ENCODE measurements at regions not wholly inside any gene's neighbourhood (a gene's known extent, or its start where the extent isn't known, plus 50 kb on each side); places are given as distances from the start of the nearest gene placed in this dataset.

- dilution Hi-C loops (cut with MboI; ENCODE audit: extremely low pct_ligation_motif_present, low sequenced_read_pairs) (no loop called here), intact Hi-C loops (cut with micrococcal nuclease) (no loop called here)
- H4K20me1 ChIP-seq (replicated peaks; ENCODE audit: control insufficient read depth, extremely low read depth, insufficient read depth, low read length) = no peaks in the 10 kb centered on the region
- no peak overlapping the region for H3K9ac ChIP-seq (replicated peaks; ENCODE audit: extremely low read depth, insufficient read depth, low read length)
- H3K4me1 ChIP-seq (ENCODE audit: control insufficient read depth, extremely low read depth, insufficient read depth, low read length) = no peaks in the 10 kb centered on the region
- FAIRE-seq (no peak), DNase-seq (ENCODE audit: low read depth, low spot score) (no peak)
- CTCF ChIA-PET = no interaction called here
- H3K79me2 ChIP-seq (ENCODE audit: control insufficient read depth, insufficient read depth, low read length) = no peaks in the 10 kb centered on the region
- H3K9me1 ChIP-seq (replicated peaks; ENCODE audit: control insufficient read depth, extremely low read depth, insufficient read depth, low read length) = no peaks in the 10 kb centered on the region
- POLR2A ChIA-PET = no interaction called here
- H3K27ac ChIP-seq (ENCODE audit: insufficient read depth, low read depth, low read length) = no peak overlapping the region
- no peaks in the 10 kb centered on the region for H3K27me3 ChIP-seq (ENCODE audit: control insufficient read depth in 2 of 2, insufficient read depth in 2 of 2, low read length in 2 of 2)
- no peaks in the 10 kb centered on the region for H3K9me3 ChIP-seq (replicated peaks; ENCODE audit: control insufficient read depth, insufficient read depth, low read length)
- no peak overlapping the region for H3K4me3 ChIP-seq (replicated peaks in 1 of 3; ENCODE audit: insufficient read depth in 1 of 3, low read depth in 1 of 3, low read length in 3 of 3)
- BruUV-seq (replicated peaks) = no TSS peak
- no peak overlapping the region for H3K4me2 ChIP-seq (ENCODE audit: insufficient read depth, low read length)
- no peak overlapping the region for H2AFZ ChIP-seq (ENCODE audit: low read depth, low read length)
- H3K36me3 ChIP-seq (ENCODE audit: control insufficient read depth in 2 of 2, extremely low read depth in 1 of 2, insufficient read depth in 2 of 2, low read length in 2 of 2) = no peaks in the 10 kb centered on the region
- TF ChIP-seq FOS (IDR thresholded peaks at IDR 0.05; ENCODE audit: borderline replicate concordance, insufficient read depth, low read length) (no peak), CTCF (IDR thresholded peaks at IDR 0.05; ENCODE audit: extremely low read depth in 1 of 2, insufficient read depth in 1 of 2, low read depth in 1 of 2, low read length in 2 of 2) (no peak), GATA2 (IDR thresholded peaks at IDR 0.05; ENCODE audit: insufficient read depth, insufficient read length, low read depth, low read length) (no peak), POLR2AphosphoS5 (IDR thresholded peaks at IDR 0.05; ENCODE audit: insufficient read depth, low read depth, low read length) (no peak), EZH2 (IDR thresholded peaks at IDR 0.05; ENCODE audit: borderline replicate concordance, low read depth, low read length, severe bottlenecking) (no peak), MAX (IDR thresholded peaks at IDR 0.05; ENCODE audit: insufficient read depth, insufficient read length) (no peak), POLR2A (IDR thresholded peaks at IDR 0.05; ENCODE audit: low read depth, low read length) (no peak), MYC (IDR thresholded peaks at IDR 0.05; ENCODE audit: low read depth, low read length) (no peak), JUN (IDR thresholded peaks at IDR 0.05; ENCODE audit: borderline replicate concordance, insufficient read depth, insufficient read length, low read depth) (no peak)
Measured at GRCh38 chr10:125325326-125325725, 165.0 kb upstream of the CTBP2 start.
